Stimulated activated effector memory CD8-positive, alpha-beta T cell treated with anti-CD3 and anti-CD28 coated beads, Interleukin-12 subunit alpha, Interleukin-12 subunit beta, amount 100 ng/mL, for 72 hours (primary cell): ENCODE measurements at regions not wholly inside any gene's neighbourhood (a gene's known extent, or its start where the extent isn't known, plus 50 kb on each side); places are given as distances from the start of the nearest gene placed in this dataset.

ENCODE experiments used
- ATAC-seq: fragments of 150-1000 bp; cut with Tn5 transposase; 2 replicates; pipeline ENCODE4 v1.10.0; 2021
- DNase-seq, 2 donors: peaks; one replicate each; pipeline ENCODE4 v3.0.0; 2021 to 2022; ENCODE audit warnings: low spot score in 2 of 2
- H3K27ac Mint-ChIP-seq: one replicate; pipeline ENCODE4 v1.8.0; 2022; ENCODE audit warnings: mild to moderate bottlenecking, mixed read lengths
- H3K36me3 Mint-ChIP-seq: one replicate; pipeline ENCODE4 v1.8.0; 2022; ENCODE audit warnings: mild to moderate bottlenecking, mixed read lengths
- H3K4me1 Mint-ChIP-seq: one replicate; pipeline ENCODE4 v1.8.0; 2022; ENCODE audit warnings: mixed read lengths
- H3K4me3 Mint-ChIP-seq: one replicate; pipeline ENCODE4 v1.8.0; 2022; ENCODE audit warnings: mild to moderate bottlenecking, mixed read lengths
- H3K9me3 Mint-ChIP-seq: one replicate; pipeline ENCODE4 v1.8.0; 2022; ENCODE audit warnings: mixed read lengths

DNA sequence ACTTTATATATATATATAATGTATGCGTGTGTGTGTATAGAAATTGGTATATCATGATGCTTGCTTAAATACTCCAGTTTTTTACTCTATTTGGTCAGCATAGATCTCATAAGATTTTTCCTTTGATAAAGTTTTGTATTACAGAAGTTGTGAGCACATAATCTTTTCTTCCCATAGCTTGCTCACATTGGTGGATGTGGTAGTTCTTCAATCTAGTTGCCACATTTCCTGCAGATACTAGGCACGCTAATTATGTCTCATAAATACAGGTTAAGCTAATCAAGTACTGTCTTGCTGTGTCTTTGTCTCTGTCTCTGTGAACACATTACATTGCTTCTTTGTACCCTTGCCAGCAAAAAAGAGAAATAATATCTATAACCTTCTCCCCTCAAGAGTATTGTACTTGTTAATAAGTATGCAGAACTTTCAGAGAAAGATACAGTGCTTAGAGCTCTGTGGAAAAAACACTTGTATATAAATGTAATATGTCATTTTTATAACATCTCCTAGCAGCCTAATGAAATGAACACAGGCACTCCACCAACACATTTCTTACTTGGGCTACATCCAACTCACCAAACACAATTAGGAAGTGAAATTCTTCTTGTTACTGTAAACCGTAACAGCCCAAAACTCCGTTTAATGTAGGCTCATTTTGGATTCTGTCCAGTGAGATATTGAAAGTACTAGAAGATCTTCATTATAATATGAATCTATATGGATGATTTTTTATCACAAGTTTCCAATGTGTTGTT, 306.7 kb upstream of the SLC8A1 start:
- DNase-seq: no peak
- ATAC-seq: no peak
- H3K4me3 Mint-ChIP-seq: no peak overlapping the region
- H3K27ac Mint-ChIP-seq: no peak overlapping the region
- H3K4me1 Mint-ChIP-seq: no peaks in the 10 kb centered on the region
- no peaks in the 10 kb centered on the region for H3K9me3 Mint-ChIP-seq
- H3K36me3 Mint-ChIP-seq: no peaks in the 10 kb centered on the region

DNA sequence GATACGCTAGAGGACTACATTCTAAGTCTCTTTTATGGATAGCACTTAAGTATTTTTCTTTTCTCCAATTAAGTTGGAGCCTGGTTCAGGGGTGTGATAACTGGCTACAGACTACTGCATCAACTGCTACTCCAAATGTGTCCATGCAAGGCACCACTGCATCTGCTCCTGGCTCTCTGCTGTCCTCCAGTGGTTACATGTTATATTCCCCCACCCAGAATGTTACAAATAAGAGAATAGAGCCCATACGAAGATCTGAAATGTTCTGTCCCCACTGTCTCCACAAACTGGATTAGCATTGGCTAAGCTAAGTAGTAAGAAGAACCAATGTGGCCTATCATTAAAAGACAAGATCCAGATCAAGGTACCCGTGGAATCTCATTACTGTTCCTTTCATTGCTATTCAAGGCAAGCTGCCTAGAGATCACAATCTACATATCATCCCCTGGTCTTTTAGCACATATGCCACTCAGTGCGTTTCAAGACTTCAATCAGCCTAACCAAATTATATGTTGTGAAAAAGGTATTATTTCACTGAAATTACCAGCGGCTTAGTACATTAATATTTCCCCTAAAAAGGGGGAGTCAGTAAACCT, 308.3 kb upstream of the SLC8A1 start:
- Mint-ChIP-seq H3K9me3 (no peaks in the 10 kb centered on the region), H3K36me3 (no peaks in the 10 kb centered on the region), H3K4me3 (no peak overlapping the region), H3K4me1 (no peaks in the 10 kb centered on the region), H3K27ac (no peak overlapping the region)
- DNase-seq (no peak), ATAC-seq (no peak)

DNA sequence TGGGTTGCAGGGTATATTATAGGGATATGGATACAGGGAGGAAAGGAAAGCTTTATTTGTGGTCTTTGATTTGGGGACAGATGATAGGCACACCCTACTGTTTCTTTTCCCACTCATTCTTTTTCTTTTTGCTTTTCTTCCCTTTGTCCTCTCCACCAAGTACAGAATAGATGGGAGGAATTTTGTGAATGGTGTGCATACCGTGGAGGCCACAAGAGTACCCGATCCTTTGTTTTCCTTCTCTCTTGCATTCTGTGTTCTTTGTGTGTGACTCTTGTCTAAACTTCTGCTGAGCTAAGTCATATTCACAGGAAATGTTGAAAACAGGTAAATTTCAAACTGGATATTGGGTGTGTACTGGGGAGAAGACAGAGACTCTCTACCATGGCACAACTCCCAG, 321.4 kb upstream of the SLC8A1 start:
- no peaks in the 10 kb centered on the region for H3K36me3 Mint-ChIP-seq
- peaks cover 8% of the 10 kb centered on the region for H3K9me3 Mint-ChIP-seq
- H3K27ac Mint-ChIP-seq: no peak overlapping the region
- no peak for ATAC-seq
- no peaks in the 10 kb centered on the region for H3K4me1 Mint-ChIP-seq
- DNase-seq: no peak
- no peak overlapping the region for H3K4me3 Mint-ChIP-seq

DNA sequence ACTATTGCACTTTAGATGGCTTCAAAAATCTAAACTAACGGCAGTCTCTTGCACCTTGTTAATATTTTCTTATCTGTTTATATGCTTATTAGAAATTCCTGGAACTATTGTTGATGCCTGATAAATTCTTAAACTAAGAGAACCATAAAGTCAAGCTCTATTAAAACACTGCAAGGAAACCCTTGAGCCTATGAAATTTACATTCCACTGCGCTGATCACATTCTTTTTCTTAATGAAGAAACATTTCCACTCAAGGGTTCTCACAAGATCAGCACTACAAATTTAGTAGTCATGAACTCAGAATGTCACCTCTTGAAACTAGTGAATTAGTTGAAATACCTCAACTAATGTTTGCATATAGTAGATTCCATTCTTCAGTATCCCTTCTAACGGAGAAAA, 331.8 kb upstream of the SLC8A1 start:
- H3K27ac Mint-ChIP-seq: no peak overlapping the region
- H3K4me1 Mint-ChIP-seq: no peaks in the 10 kb centered on the region
- no peak for DNase-seq
- peaks cover 12% of the 10 kb centered on the region for H3K9me3 Mint-ChIP-seq
- H3K36me3 Mint-ChIP-seq: no peaks in the 10 kb centered on the region
- ATAC-seq: no peak
- H3K4me3 Mint-ChIP-seq: no peak overlapping the region

- H3K4me1 Mint-ChIP-seq: no peaks in the 10 kb centered on the region
- no peak overlapping the region for H3K4me3 Mint-ChIP-seq
- ATAC-seq (no peak), DNase-seq (no peak)
- peaks cover 9% of the 10 kb centered on the region for H3K9me3 Mint-ChIP-seq
- H3K27ac Mint-ChIP-seq: no peak overlapping the region
- no peaks in the 10 kb centered on the region for H3K36me3 Mint-ChIP-seq
These were observed 334.7 kb upstream of the SLC8A1 start for GRCh38 chr2:40786636-40787035.

GRCh38 chr2:40797120-40797519, 345.2 kb upstream of the SLC8A1 start:
- Mint-ChIP-seq H3K4me1 (no peaks in the 10 kb centered on the region), H3K4me3 (no peak overlapping the region), H3K9me3 (peaks cover 11% of the 10 kb centered on the region), H3K36me3 (no peaks in the 10 kb centered on the region), H3K27ac (no peak overlapping the region)
- ATAC-seq (no peak), DNase-seq (no peak)

DNA sequence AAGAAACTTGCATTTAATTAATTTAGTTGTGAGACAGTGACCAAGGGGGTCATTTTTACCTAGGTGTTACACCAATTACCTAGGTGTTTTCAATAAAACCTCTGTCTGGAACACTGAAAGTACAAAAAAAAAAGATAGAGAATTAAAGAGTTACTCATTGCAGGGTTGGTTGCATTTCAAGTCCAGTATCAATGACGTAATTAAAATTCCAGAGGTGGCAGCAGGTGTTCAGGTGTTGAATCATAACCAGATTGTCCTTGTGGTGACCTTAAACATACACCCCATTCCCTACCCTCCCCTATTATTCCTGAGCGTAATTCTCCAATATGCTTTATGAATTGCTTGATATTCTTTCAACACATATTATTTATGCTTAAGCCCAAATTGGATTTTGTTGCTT, 352.0 kb upstream of the SLC8A1 start:
- Mint-ChIP-seq H3K9me3 (peaks cover 12% of the 10 kb centered on the region), H3K4me1 (no peaks in the 10 kb centered on the region), H3K36me3 (no peaks in the 10 kb centered on the region), H3K27ac (no peak overlapping the region), H3K4me3 (no peak overlapping the region)
- DNase-seq (no peak), ATAC-seq (no peak)

- H3K36me3 Mint-ChIP-seq: no peaks in the 10 kb centered on the region
- H3K27ac Mint-ChIP-seq: no peak overlapping the region
- no peak overlapping the region for H3K4me3 Mint-ChIP-seq
- no peak for DNase-seq
- no peaks in the 10 kb centered on the region for H3K4me1 Mint-ChIP-seq
- ATAC-seq: no peak
- peaks cover 12% of the 10 kb centered on the region for H3K9me3 Mint-ChIP-seq
These were observed 357.3 kb upstream of the SLC8A1 start for GRCh38 chr2:40809156-40809555.

DNA sequence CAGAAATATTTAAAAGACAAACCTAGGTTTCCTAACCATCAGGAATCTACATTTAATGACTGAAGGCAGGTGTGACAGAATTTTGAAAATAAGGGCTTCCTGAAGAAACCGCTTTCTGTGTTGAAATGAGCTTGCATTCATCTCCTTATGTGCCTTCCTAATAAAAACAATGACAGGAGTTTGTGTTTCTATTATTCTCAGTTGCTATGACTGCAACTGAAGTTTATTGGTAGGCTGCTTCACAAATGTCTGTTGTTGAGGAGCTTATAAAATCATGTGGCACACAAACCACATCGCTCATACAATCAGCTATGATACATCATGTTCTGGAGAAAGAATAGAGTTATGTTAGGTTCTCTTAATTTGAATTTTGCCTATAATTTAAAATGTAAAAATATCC, 362.7 kb upstream of the SLC8A1 start:
- no peaks in the 10 kb centered on the region for H3K4me1 Mint-ChIP-seq
- peaks cover 9% of the 10 kb centered on the region for H3K9me3 Mint-ChIP-seq
- no peaks in the 10 kb centered on the region for H3K36me3 Mint-ChIP-seq
- no peak for DNase-seq
- ATAC-seq: no peak
- no peak overlapping the region for H3K4me3 Mint-ChIP-seq
- no peak overlapping the region for H3K27ac Mint-ChIP-seq

- Mint-ChIP-seq H3K4me3 (no peak overlapping the region), H3K4me1 (no peaks in the 10 kb centered on the region), H3K27ac (no peak overlapping the region), H3K36me3 (no peaks in the 10 kb centered on the region), H3K9me3 (peaks cover 13% of the 10 kb centered on the region)
- DNase-seq (no peak), ATAC-seq (no peak)
These were observed 368.4 kb upstream of the SLC8A1 start for GRCh38 chr2:40820319-40820718.

- DNase-seq (no peak), ATAC-seq (no peak)
- H3K27ac Mint-ChIP-seq: no peak overlapping the region
- no peaks in the 10 kb centered on the region for H3K36me3 Mint-ChIP-seq
- H3K9me3 Mint-ChIP-seq: peaks cover 11% of the 10 kb centered on the region
- no peak overlapping the region for H3K4me3 Mint-ChIP-seq
- no peaks in the 10 kb centered on the region for H3K4me1 Mint-ChIP-seq
These were observed 371.6 kb upstream of the SLC8A1 start for GRCh38 chr2:40823478-40823877.

DNA sequence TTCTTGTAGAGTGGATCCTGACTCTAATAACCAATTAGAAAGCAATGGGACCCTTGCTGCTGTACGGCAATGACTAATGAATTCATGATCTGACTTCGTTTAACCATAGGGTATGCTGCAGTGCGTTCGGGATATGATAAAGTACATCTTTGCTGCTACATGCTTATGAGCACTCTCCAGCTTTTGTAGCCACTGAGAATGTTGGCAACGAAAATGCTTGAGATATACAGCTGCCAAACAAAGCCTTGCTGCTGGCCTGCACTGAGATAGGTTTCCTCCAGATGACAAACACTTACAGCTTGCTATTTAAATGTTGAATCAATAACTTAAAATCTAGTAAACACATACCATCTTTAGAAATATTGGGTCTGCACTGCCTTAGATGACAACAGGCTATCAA, 372.4 kb upstream of the SLC8A1 start:
- Mint-ChIP-seq H3K36me3 (no peaks in the 10 kb centered on the region), H3K4me1 (no peaks in the 10 kb centered on the region), H3K4me3 (no peak overlapping the region), H3K27ac (no peak overlapping the region), H3K9me3 (peaks cover 11% of the 10 kb centered on the region)
- DNase-seq (no peak), ATAC-seq (no peak)

- no peak overlapping the region for H3K27ac Mint-ChIP-seq
- H3K36me3 Mint-ChIP-seq: no peaks in the 10 kb centered on the region
- H3K4me3 Mint-ChIP-seq: no peak overlapping the region
- peaks cover 11% of the 10 kb centered on the region for H3K9me3 Mint-ChIP-seq
- DNase-seq (no peak), ATAC-seq (no peak)
- H3K4me1 Mint-ChIP-seq: no peaks in the 10 kb centered on the region
These were observed 375.5 kb upstream of the SLC8A1 start for GRCh38 chr2:40827392-40827791.

DNA sequence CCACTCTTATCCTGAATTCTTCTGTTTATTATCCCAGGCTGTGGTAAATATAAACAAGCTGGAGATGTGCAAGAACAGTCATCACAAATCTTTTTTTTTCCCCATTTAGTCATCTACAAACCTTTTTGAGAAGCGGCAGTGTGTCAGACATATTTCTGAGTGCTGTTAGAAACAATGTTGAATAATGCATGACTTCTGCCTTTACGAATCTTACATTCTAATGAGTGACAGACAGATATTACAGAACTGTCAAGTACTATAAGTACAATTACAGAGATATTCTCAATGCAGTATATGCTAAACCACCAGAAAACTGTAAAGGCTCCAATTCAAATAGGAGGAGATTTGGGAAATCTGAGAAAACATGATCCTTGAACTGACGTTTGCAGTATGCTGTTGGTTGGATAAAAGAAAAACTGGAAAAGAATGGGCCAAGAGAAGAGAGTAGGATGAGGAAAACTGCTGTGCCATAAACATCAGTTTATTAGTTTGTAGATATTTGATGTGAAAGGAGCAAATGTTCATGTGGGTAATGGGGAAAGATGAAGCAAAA, 379.5 kb upstream of the SLC8A1 start:
- Mint-ChIP-seq H3K9me3 (peaks cover 19% of the 10 kb centered on the region), H3K27ac (no peak overlapping the region), H3K4me3 (no peak overlapping the region), H3K36me3 (no peaks in the 10 kb centered on the region), H3K4me1 (no peaks in the 10 kb centered on the region)
- DNase-seq (no peak), ATAC-seq (no peak)

- ATAC-seq: no peak
- Mint-ChIP-seq H3K4me3 (no peak overlapping the region), H3K36me3 (no peaks in the 10 kb centered on the region), H3K4me1 (no peaks in the 10 kb centered on the region), H3K9me3 (peaks cover 11% of the 10 kb centered on the region), H3K27ac (no peak overlapping the region)
- DNase-seq: no peak
These were observed 390.0 kb upstream of the SLC8A1 start for GRCh38 chr2:40841856-40842255.
